ENCODE measurements at regions not wholly inside any gene's neighbourhood (a gene's known extent, or its start where the extent isn't known, plus 50 kb on each side); places are given as distances from the start of the nearest gene placed in this dataset.

DNA sequence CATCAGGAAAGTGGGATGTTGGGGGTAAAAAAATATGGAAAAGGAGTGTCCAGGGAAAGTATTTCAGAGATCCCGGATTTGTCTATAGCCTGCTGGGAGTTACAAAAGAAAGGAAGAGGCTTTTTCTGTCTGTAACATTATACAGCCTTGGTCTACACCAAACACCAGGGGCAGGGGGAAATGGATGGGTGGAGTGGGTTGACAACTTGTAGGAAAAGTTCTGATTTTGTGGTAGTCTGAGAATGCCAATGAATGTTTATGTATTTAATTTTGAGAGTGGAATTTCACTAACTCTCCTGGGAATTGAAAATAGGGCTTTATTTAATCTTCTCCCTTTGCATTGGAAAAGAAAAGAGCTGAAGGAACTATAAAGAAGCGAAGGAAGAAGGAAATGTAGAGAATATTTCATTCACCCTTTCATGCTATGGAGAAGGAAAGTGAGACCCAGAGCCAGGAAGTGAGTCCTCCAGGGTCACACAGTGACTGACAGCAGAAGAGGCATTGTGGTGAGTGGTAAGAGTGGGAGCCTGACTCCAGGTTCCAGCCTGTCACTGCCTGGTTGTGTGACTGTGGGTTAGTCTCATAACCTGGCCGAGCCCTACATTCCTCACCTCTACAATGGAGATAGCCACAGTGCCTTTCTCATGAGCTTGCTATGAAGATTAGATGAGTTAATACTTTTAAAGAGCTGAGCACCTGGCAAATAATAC, 346.3 kb upstream of the TNP1 start:
- no peak overlapping the region for H3K4me3 ChIP-seq (ENCODE audit: low read length)
- no peak for DNase-seq
- peaks cover 14% of the 10 kb centered on the region for H3K9me3 ChIP-seq (replicated peaks; ENCODE audit: control insufficient read depth, low read depth, low read length)
- no CpG with 5 or more reads among the region's 3 CpGs for WGBS (ENCODE audit: insufficient coverage)
- no peak overlapping the region for H3K27ac ChIP-seq (ENCODE audit: low read length)
- H3K27me3 ChIP-seq (ENCODE audit: control insufficient read depth, insufficient read depth, low read length): peaks cover 2% of the 10 kb centered on the region
- H3K36me3 ChIP-seq (ENCODE audit: control insufficient read depth, insufficient read depth, low read length): no peaks in the 10 kb centered on the region
- H3K4me1 ChIP-seq (ENCODE audit: control insufficient read depth, insufficient read depth, low read length): peaks cover 11% of the 10 kb centered on the region

DNA sequence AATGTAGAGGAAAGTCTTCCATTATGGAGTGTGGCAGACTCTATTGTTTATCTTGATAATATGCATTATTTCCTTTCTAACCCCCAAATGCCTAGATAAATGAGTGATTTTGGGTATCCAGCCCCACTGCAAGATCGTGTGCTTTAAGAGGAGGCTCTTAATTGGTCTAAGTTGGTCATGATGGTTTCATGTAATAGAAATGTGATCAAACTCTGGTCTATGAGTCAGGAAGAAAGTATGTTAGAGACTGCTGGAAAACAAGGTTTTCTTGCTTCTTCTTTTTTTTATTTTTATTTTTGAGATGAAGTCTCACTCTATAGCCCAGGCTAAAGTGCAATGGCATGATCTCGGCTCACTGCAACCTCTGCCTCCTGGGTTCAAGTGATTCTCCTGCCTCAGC, 344.5 kb upstream of the TNP1 start:
- peaks cover 14% of the 10 kb centered on the region for H3K9me3 ChIP-seq (replicated peaks; ENCODE audit: control insufficient read depth, low read depth, low read length)
- peaks cover 11% of the 10 kb centered on the region for H3K4me1 ChIP-seq (ENCODE audit: control insufficient read depth, insufficient read depth, low read length)
- peaks cover 2% of the 10 kb centered on the region for H3K27me3 ChIP-seq (ENCODE audit: control insufficient read depth, insufficient read depth, low read length)
- no peak overlapping the region for H3K4me3 ChIP-seq (ENCODE audit: low read length)
- no peak for DNase-seq
- 100% methylated on average over 1 of the region's 2 CpGs for WGBS (ENCODE audit: insufficient coverage)
- H3K36me3 ChIP-seq (ENCODE audit: control insufficient read depth, insufficient read depth, low read length): no peaks in the 10 kb centered on the region
- no peak overlapping the region for H3K27ac ChIP-seq (ENCODE audit: low read length)

- no peak overlapping the region for H3K27ac ChIP-seq (ENCODE audit: low read length)
- no peaks in the 10 kb centered on the region for H3K36me3 ChIP-seq (ENCODE audit: control insufficient read depth, insufficient read depth, low read length)
- H3K4me1 ChIP-seq (ENCODE audit: control insufficient read depth, insufficient read depth, low read length): peaks cover 13% of the 10 kb centered on the region
- no peak overlapping the region for H3K4me3 ChIP-seq (ENCODE audit: low read length)
- no CpG with 5 or more reads among the region's 3 CpGs for WGBS (ENCODE audit: insufficient coverage)
- peaks cover 14% of the 10 kb centered on the region for H3K9me3 ChIP-seq (replicated peaks; ENCODE audit: control insufficient read depth, low read depth, low read length)
- no peak for DNase-seq
- H3K27me3 ChIP-seq (ENCODE audit: control insufficient read depth, insufficient read depth, low read length): peaks cover 2% of the 10 kb centered on the region
Measured at GRCh38 chr2:217203086-217203485, 343.2 kb upstream of the TNP1 start.

DNA sequence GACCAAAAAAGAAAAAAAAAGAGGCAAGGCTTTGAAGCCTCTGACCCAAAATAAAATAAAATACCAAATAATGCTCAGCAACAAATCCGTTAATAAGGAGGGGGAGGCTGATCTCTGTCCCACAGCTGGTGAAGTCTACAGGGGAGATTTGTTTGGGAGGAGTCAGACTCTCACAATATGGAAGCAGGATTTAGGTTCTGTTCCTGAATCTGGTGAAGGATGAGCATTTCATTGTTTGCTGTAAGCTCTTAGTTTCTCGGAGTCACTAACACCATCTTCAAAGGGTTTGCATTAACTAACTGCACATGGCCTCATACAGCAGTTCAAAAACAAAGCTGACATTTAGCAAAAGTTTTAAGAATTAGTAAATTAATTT, 339.4 kb upstream of the TNP1 start:
- no peak for DNase-seq
- Histone ChIP-seq H3K36me3 (ENCODE audit: control insufficient read depth, insufficient read depth, low read length) (no peaks in the 10 kb centered on the region), H3K4me3 (ENCODE audit: low read length) (no peak overlapping the region), H3K9me3 (replicated peaks; ENCODE audit: control insufficient read depth, low read depth, low read length) (peaks cover 17% of the 10 kb centered on the region), H3K27me3 (ENCODE audit: control insufficient read depth, insufficient read depth, low read length) (no peaks in the 10 kb centered on the region), H3K4me1 (ENCODE audit: control insufficient read depth, insufficient read depth, low read length) (peaks cover 15% of the 10 kb centered on the region), H3K27ac (ENCODE audit: low read length) (no peak overlapping the region)
- no CpG with 5 or more reads among the region's 2 CpGs for WGBS (ENCODE audit: insufficient coverage)

DNA sequence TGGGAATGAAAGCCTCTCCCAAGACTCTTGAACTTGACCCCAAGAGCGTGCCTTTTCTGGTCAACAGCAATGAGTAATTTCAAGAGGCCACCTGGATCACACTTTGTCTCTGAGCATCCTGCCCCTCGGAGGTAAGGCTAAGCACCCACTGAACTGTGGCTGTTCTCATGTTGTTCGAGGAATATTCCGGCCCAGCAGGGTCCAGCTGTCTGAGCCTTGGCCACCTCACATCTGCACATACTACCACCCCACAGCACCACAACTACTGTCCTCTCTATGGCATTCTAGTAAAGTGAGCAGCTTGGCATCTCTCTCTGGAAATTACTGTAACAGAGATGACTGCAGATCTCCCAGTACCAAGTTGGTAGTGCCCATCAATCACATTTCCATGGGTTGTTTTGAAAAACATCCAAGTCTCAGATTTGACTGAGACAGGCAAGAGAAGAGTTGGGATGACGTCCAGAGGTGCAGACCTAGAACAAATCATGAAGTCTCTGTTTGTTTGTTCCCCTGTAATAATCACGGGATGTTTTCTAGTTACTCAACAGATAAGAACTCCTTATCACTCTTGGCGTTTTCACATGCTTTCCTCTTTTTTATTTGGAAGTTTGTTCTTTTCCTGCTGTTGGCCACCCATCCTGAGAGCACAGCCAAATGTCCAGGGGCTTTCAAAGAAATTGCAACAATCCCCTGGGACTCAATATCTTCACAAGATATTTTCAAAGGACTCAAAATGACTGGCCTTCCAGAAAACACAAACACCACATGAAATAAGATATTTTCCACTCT, 336.0 kb upstream of the TNP1 start:
- H3K36me3 ChIP-seq (ENCODE audit: control insufficient read depth, insufficient read depth, low read length): no peaks in the 10 kb centered on the region
- H3K4me1 ChIP-seq (ENCODE audit: control insufficient read depth, insufficient read depth, low read length): peaks cover 17% of the 10 kb centered on the region
- no peak overlapping the region for H3K4me3 ChIP-seq (ENCODE audit: low read length)
- H3K27ac ChIP-seq (ENCODE audit: low read length): no peak overlapping the region
- 88% methylated on average over 3 of the region's 7 CpGs for WGBS (ENCODE audit: insufficient coverage)
- DNase-seq: no peak
- H3K9me3 ChIP-seq (replicated peaks; ENCODE audit: control insufficient read depth, low read depth, low read length): peaks cover 7% of the 10 kb centered on the region
- H3K27me3 ChIP-seq (ENCODE audit: control insufficient read depth, insufficient read depth, low read length): no peaks in the 10 kb centered on the region

- Histone ChIP-seq H3K4me3 (ENCODE audit: low read length) (no peak overlapping the region), H3K36me3 (ENCODE audit: control insufficient read depth, insufficient read depth, low read length) (no peaks in the 10 kb centered on the region), H3K27me3 (ENCODE audit: control insufficient read depth, insufficient read depth, low read length) (no peaks in the 10 kb centered on the region), H3K9me3 (replicated peaks; ENCODE audit: control insufficient read depth, low read depth, low read length) (peaks cover 7% of the 10 kb centered on the region), H3K4me1 (ENCODE audit: control insufficient read depth, insufficient read depth, low read length) (peaks cover 17% of the 10 kb centered on the region), H3K27ac (ENCODE audit: low read length) (no peak overlapping the region)
- peak; percentile 30 for DNase-seq
Measured at GRCh38 chr2:217195016-217195415, 335.2 kb upstream of the TNP1 start.

DNA sequence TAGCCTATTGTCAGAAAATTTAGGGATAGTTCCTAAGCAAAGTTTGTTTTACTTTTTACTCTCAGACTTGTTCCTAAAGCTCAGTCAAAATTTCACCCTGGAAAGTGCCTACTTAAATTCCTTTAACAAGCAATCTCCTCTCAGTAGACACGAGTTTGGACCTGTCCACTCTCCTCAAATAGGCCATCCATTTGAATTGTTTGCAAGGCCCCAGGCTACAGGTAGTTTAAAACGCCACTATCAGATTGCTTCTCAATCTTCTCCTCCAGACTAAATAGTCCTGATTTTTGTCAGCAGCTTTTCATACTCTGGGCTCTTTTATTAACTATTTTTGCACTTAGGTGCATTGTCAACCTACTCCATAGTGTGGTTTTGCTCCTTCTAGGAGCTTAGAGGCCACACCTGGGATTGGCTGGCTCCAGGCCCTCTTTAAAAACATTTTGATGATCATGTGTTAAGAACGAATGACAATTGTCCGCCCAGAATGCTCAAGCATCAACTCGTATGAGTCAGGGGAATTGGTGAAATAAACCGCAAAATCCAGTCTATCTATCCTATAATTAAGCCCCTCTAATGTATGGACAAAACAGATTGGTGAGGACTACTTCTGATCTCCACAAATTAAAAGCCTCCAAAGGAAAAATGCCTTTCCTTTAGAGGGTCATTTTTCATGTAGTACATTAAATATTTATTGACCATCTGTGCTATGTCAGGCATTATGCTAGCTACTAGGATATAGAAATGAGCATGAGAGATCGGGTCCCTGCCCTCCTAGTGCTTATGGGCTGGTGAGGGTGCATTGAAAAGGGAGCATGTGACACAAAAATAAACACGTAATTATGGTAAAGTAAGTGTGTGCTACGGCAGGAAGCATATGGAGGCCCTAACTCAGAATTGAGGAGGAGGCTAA, 333.8 kb upstream of the TNP1 start:
- H3K27me3 ChIP-seq (ENCODE audit: control insufficient read depth, insufficient read depth, low read length): no peaks in the 10 kb centered on the region
- no peaks in the 10 kb centered on the region for H3K36me3 ChIP-seq (ENCODE audit: control insufficient read depth, insufficient read depth, low read length)
- H3K4me1 ChIP-seq (ENCODE audit: control insufficient read depth, insufficient read depth, low read length): peaks cover 17% of the 10 kb centered on the region
- H3K4me3 ChIP-seq (ENCODE audit: low read length): no peak overlapping the region
- no peak overlapping the region for H3K27ac ChIP-seq (ENCODE audit: low read length)
- no peak for DNase-seq
- WGBS (ENCODE audit: insufficient coverage): 71% methylated on average over 5 of the region's 9 CpGs
- H3K9me3 ChIP-seq (replicated peaks; ENCODE audit: control insufficient read depth, low read depth, low read length): peaks cover 7% of the 10 kb centered on the region

DNA sequence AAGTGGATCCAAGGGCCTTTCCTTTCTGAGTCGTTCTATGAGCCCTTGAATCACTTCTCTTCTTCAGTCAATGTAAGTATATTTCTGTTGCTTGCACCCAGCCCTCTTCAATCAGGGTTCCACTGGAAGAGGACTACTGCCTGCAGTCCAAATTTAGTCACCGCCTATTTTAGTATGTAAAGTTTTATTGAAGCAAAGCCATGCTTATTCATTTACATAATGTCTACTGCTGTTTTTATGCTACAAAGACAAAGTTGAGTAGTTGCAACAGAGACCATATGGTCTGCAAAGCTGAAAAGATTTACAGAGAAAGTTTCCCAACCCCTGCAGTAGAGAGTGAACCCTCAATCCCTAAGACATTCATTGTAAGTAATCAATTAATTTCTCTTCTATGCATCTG, 332.5 kb upstream of the TNP1 start:
- H3K27ac ChIP-seq (ENCODE audit: low read length): no peak overlapping the region
- H3K9me3 ChIP-seq (replicated peaks; ENCODE audit: control insufficient read depth, low read depth, low read length): peaks cover 7% of the 10 kb centered on the region
- no peaks in the 10 kb centered on the region for H3K36me3 ChIP-seq (ENCODE audit: control insufficient read depth, insufficient read depth, low read length)
- WGBS (ENCODE audit: insufficient coverage): no CpG with 5 or more reads among the region's 2 CpGs
- peaks cover 18% of the 10 kb centered on the region for H3K4me1 ChIP-seq (ENCODE audit: control insufficient read depth, insufficient read depth, low read length)
- DNase-seq: no peak
- H3K27me3 ChIP-seq (ENCODE audit: control insufficient read depth, insufficient read depth, low read length): no peaks in the 10 kb centered on the region
- H3K4me3 ChIP-seq (ENCODE audit: low read length): no peak overlapping the region

GRCh38 chr2:217189747-217190146, 329.9 kb upstream of the TNP1 start:
- Histone ChIP-seq H3K4me3 (ENCODE audit: low read length) (no peak overlapping the region), H3K27ac (ENCODE audit: low read length) (no peak overlapping the region), H3K4me1 (ENCODE audit: control insufficient read depth, insufficient read depth, low read length) (peaks cover 14% of the 10 kb centered on the region), H3K36me3 (ENCODE audit: control insufficient read depth, insufficient read depth, low read length) (no peaks in the 10 kb centered on the region), H3K9me3 (replicated peaks; ENCODE audit: control insufficient read depth, low read depth, low read length) (no peaks in the 10 kb centered on the region), H3K27me3 (ENCODE audit: control insufficient read depth, insufficient read depth, low read length) (no peaks in the 10 kb centered on the region)
- DNase-seq: no peak
- 85% methylated on average over 2 of the region's 2 CpGs for WGBS (ENCODE audit: insufficient coverage)

DNA sequence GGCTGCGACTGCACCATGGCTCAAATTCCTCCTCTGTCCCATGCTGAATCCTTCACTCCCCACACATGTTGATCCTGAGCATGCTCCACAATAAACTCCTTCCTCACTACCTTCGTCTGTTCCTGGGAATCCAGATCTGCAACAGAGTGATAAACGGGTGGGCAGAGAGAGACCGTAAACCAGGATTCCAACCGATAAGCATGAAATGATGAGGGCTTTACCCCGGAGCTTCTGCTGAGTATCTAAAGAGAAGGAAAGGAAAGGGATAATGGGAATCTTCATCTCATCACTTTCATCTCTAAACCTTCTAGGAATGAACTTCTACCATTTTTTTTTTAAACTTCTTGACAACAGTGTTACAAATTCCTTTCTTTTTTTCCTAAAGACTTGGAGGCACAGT, 329.3 kb upstream of the TNP1 start:
- no peak for DNase-seq
- Histone ChIP-seq H3K4me3 (ENCODE audit: low read length) (no peak overlapping the region), H3K27me3 (ENCODE audit: control insufficient read depth, insufficient read depth, low read length) (no peaks in the 10 kb centered on the region), H3K36me3 (ENCODE audit: control insufficient read depth, insufficient read depth, low read length) (no peaks in the 10 kb centered on the region), H3K4me1 (ENCODE audit: control insufficient read depth, insufficient read depth, low read length) (peaks cover 9% of the 10 kb centered on the region), H3K27ac (ENCODE audit: low read length) (no peak overlapping the region), H3K9me3 (replicated peaks; ENCODE audit: control insufficient read depth, low read depth, low read length) (no peaks in the 10 kb centered on the region)
- 100% methylated on average over 1 of the region's 6 CpGs for WGBS (ENCODE audit: insufficient coverage)

All from muscle of leg (tissue), 3 donors.